Fibroblast of skin of scalp (primary cell): ENCODE measurements at regions not wholly inside any gene's neighbourhood (a gene's known extent, or its start where the extent isn't known, plus 50 kb on each side); places are given as distances from the start of the nearest gene placed in this dataset.

Source experiments
- DNase-seq: peaks from one replicate; pipeline ENCODE4 v3.0.0-alpha.2; 2013

- DNase-seq = no peak
Measured at GRCh38 chr16:54724346-54724925, 206.2 kb upstream of the IRX5 start.

GRCh38 chr16:54722210-54722676 lies 208.4 kb upstream of the IRX5 start:
- no peak for DNase-seq

GRCh38 chr16:54720259-54720658 lies 210.4 kb upstream of the IRX5 start:
- peak; percentile 6 for DNase-seq

GRCh38 chr16:54719624-54720023 lies 211.0 kb upstream of the IRX5 start:
- no peak for DNase-seq

- DNase-seq = no peak
Measured at GRCh38 chr16:54718376-54718775, 212.3 kb upstream of the IRX5 start.

GRCh38 chr16:54715011-54715410 lies 215.7 kb upstream of the IRX5 start:
- no peak for DNase-seq

- no peak for DNase-seq
Measured at GRCh38 chr16:54712866-54713265, 217.8 kb upstream of the IRX5 start.

- no peak for DNase-seq
Measured at GRCh38 chr16:54707813-54708212, 222.9 kb upstream of the IRX5 start.

- DNase-seq = no peak
Measured at GRCh38 chr16:54706406-54706805, 224.3 kb upstream of the IRX5 start.

- no peak for DNase-seq
Measured at GRCh38 chr16:54703339-54703738, 227.3 kb upstream of the IRX5 start.

GRCh38 chr16:54699656-54700055 lies 231.0 kb upstream of the IRX5 start:
- DNase-seq = no peak

GRCh38 chr16:54697677-54698076 lies 233.0 kb upstream of the IRX5 start:
- no peak for DNase-seq

GRCh38 chr16:54696970-54697369 lies 233.7 kb upstream of the IRX5 start:
- no peak for DNase-seq

- DNase-seq = no peak
Measured at GRCh38 chr16:54696522-54696921, 234.1 kb upstream of the IRX5 start.

GRCh38 chr16:54694651-54695050 lies 236.0 kb upstream of the IRX5 start:
- DNase-seq = no peak

- no peak for DNase-seq
Measured at GRCh38 chr16:54693864-54694263, 236.8 kb upstream of the IRX5 start.

- no peak for DNase-seq
Measured at GRCh38 chr16:54690710-54691109, 240.0 kb upstream of the IRX5 start.

- DNase-seq = no peak
Measured at GRCh38 chr16:54690306-54690705, 240.4 kb upstream of the IRX5 start.

GRCh38 chr16:54689072-54689865 lies 241.4 kb upstream of the IRX5 start:
- no peak for DNase-seq

- no peak for DNase-seq
Measured at GRCh38 chr16:54688339-54688738, 242.3 kb upstream of the IRX5 start.

GRCh38 chr16:54687043-54687899 lies 243.4 kb upstream of the IRX5 start:
- DNase-seq = no peak

- no peak for DNase-seq
Measured at GRCh38 chr16:54685682-54686081, 245.0 kb upstream of the IRX5 start.

GRCh38 chr16:54679531-54679930 lies 251.1 kb upstream of the IRX5 start:
- no peak for DNase-seq
